Astrocyte of the cerebellum (primary cell): ENCODE measurements at regions not wholly inside any gene's neighbourhood (a gene's known extent, or its start where the extent isn't known, plus 50 kb on each side); places are given as distances from the start of the nearest gene placed in this dataset.
A peak's percentile ranks its signal among the peaks of the same experiment; 100 is the strongest.
"Not testable (repeated sequence)": the region's sequence is repeated elsewhere in the genome, so short reads cannot be mapped to it uniquely, and the experiment has no call there.

Experiments
- DNase-seq: peaks from one replicate; pipeline ENCODE4 v3.0.0-alpha.2; 2011; ENCODE audit warnings: low read depth
- H3K4me3 ChIP-seq: 2 replicates; pipeline ENCODE4 v1.5.1; 2011; ENCODE audit warnings: mild to moderate bottlenecking, low read depth, low read length, moderate library complexity
- in situ Hi-C: cut with HindIII; loops from 2 replicates; pipeline ENCODE4 v1.10.0; 2017; ENCODE audit warnings: low sequenced_read_pairs
- TF ChIP-seq, protein P1 (sequence below): IDR thresholded peaks from 2 replicates; pipeline ENCODE4 v1.5.1; 2012; ENCODE audit warnings: low read length, low read depth, moderate library complexity, mild to moderate bottlenecking; ENCODE audit errors: missing control alignments

DNA sequence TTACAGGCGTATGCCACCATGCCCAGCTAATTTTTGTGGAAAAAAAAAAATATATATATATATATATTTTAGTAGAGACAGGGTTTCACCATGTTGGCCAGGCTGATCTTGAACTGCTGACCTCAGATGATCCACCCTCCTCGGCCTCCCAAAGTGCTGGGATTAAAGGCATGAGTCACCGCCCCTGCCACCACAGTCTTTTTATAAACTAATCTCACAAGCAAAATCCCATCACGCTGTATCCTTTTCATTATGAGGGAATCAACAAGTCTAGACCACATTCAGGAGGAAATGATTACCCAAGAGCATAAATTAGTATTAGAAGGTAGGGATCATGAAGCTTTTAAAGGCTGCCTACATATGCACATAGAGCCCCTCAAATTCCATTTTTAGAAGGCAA is 210.6 kb upstream of the NBEA start:
- TF ChIP-seq, protein P1, sequence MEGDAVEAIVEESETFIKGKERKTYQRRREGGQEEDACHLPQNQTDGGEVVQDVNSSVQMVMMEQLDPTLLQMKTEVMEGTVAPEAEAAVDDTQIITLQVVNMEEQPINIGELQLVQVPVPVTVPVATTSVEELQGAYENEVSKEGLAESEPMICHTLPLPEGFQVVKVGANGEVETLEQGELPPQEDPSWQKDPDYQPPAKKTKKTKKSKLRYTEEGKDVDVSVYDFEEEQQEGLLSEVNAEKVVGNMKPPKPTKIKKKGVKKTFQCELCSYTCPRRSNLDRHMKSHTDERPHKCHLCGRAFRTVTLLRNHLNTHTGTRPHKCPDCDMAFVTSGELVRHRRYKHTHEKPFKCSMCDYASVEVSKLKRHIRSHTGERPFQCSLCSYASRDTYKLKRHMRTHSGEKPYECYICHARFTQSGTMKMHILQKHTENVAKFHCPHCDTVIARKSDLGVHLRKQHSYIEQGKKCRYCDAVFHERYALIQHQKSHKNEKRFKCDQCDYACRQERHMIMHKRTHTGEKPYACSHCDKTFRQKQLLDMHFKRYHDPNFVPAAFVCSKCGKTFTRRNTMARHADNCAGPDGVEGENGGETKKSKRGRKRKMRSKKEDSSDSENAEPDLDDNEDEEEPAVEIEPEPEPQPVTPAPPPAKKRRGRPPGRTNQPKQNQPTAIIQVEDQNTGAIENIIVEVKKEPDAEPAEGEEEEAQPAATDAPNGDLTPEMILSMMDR = no peak
- no peak overlapping the region for H3K4me3 ChIP-seq
- in situ Hi-C loops = no loop called here
- no peak for DNase-seq

DNA sequence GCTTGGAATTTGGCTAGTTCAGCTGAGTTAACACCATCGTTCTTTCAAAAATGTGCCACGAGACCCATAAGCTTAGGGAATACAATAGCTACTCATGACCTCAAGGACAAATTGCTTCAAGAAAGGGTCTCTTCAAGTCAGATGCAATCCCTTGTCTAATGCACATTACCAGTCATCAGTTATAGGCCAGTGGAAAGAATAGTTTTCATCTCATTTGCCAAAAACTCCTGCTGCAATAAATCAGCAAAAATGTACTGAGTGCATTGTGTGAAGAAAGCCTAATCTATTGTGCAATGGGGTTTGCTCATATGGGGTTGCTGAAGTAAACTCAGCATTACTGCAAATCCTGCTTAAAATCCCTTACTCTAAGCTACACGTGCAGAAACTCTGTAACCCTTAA is 208.3 kb upstream of the NBEA start:
- TF ChIP-seq, protein P1 = no peak
- H3K4me3 ChIP-seq = no peak overlapping the region
- DNase-seq = no peak
- in situ Hi-C loops = no loop called here

DNA sequence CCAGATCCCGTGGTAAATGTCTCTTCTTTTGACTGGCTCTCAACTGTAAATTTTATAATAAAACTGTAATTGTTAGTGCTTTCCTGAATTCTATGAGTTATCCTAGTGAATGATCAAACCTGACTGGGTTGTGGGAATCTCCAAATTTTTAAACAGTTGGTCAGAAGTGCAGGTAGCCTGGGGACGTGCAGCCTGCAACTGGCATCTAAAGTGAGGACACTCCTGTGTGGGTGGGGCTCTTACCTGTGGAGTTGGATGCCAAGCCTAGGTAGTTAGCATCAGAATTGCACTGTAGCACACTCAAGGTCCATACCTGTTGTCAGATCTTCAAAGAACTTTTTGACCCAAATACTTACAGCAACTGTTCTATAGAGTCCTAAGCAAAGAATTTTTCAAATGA is 207.1 kb upstream of the NBEA start:
- in situ Hi-C loops = no loop called here
- no peak for DNase-seq
- no peak overlapping the region for H3K4me3 ChIP-seq
- TF ChIP-seq, protein P1 = no peak

DNA sequence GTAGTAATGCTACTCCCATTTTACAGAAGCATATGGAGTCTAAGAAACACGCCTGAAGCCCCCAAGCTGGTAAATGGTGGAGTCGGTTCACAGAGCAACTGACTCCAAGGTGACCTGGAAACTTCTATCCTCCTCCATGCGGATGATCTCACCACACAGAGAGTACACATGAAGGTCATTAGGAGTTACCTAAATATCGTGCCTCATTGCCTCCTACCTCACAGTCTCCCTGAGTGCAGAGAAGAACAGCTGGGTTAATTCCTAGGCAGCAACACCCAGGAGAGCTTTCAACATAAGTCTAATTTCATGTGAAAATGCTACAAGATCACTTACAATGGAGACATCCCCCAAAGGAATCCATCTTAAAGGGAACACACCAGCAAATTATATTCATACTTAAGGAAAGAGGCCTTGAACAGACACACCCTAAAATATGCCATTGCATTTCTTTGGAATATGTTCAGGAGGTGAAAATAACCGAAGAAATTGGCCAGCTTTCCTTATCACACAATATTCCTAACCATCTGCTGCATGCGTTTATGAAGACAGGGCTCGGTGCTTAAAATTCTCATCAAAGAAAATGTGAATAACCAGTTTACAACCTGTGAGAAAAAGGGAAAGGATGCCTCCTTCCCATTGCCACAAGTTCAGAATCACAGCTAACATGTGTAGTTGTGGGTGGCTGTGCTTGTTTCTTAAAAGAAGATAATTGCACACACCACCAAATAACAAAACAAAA is 203.6 kb upstream of the NBEA start:
- H3K4me3 ChIP-seq = no peak overlapping the region
- TF ChIP-seq, protein P1 = no peak
- in situ Hi-C loops = no loop called here
- no peak for DNase-seq

DNA sequence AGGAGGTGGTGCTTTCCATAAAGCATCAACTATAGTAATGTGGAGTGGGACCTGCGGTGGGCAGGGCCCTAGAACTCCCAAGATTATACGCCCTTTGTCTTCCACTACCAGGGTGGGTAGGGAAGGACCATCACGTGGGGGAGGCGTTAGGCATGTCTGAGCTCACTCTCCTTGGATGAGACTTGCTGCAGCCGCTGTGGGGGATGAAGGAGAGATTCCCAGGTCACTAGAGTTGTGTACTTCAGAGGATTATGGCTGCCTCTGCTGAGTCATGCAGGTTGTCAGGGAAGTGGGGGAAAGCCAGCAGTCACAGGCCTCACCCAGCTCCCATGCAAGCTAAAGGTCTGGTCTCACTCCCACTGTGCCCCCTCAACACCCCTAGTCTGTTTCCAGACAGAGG is 195.0 kb upstream of the NBEA start:
- in situ Hi-C loops, DNase-seq, H3K4me3 ChIP-seq: not testable (repeated sequence)

DNA sequence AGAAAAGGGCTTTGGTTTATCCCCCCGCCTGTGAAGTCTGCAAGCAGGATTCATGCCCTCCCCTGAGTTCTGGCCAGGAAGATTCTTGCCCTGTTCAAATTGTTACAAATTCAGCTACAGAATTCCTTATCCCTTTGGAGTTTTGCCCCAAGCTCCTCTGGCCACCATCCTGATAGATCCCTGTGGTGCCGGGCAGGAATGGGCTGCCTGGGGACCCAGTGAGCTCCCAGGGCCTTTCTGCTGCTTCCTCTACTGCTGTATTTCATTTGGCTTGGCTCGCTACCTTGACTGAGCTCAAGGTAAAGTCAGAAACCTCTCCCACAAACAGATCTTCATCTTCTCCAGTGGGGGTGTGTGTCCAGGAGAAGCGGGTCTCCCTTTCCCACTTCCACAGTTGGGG is 194.6 kb upstream of the NBEA start:
- H3K4me3 ChIP-seq = no peak overlapping the region
- TF ChIP-seq, protein P1 = no peak
- DNase-seq = no peak
- in situ Hi-C loops = no loop called here

DNA sequence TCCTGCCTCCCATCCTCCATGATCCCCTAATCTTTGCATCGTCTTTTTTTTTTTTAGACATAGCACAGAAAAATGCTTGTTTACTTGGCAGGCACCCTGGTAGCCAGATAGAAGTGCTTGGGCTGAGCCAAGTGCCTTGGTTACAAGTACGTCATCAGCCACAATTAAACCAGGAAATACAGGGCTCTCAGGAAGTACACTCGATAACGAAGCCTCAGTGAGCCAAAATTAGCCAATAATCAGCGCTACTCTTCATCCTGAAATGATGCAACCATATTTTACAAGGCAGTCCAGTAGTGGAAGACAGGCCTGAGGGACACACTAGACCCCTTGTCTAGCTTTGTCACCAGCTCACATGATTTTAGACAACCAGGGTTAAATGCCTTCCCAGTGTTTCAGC is 194.0 kb upstream of the NBEA start:
- DNase-seq = peak; percentile 34
- in situ Hi-C loops = no loop called here
- no peak overlapping the region for H3K4me3 ChIP-seq
- TF ChIP-seq, protein P1 = no peak
